Endothelial cell (in vitro differentiated cells): ENCODE measurements at regions not wholly inside any gene's neighbourhood (a gene's known extent, or its start where the extent isn't known, plus 50 kb on each side); places are given as distances from the start of the nearest gene placed in this dataset.

Source experiments
- DNase-seq: peaks from one replicate; pipeline ENCODE4 v3.0.0; 2021; ENCODE audit warnings: low spot score
- H3K27ac Mint-ChIP-seq: one replicate; pipeline ENCODE4 v1.8.0; 2021; ENCODE audit warnings: mixed read lengths, inconsistent platforms; ENCODE audit not compliant: unreplicated experiment
- H3K27me3 Mint-ChIP-seq: one replicate; pipeline ENCODE4 v1.8.0; 2021; ENCODE audit warnings: mild to moderate bottlenecking, moderate library complexity, mixed read lengths, inconsistent platforms; ENCODE audit not compliant: unreplicated experiment
- H3K36me3 Mint-ChIP-seq: one replicate; pipeline ENCODE4 v1.8.0; 2021; ENCODE audit warnings: mild to moderate bottlenecking, low read depth, mixed read lengths, inconsistent platforms; ENCODE audit not compliant: unreplicated experiment
- H3K4me1 Mint-ChIP-seq: one replicate; pipeline ENCODE4 v1.8.0; 2021; ENCODE audit warnings: mild to moderate bottlenecking, mixed read lengths, inconsistent platforms; ENCODE audit not compliant: unreplicated experiment
- H3K4me3 Mint-ChIP-seq: one replicate; pipeline ENCODE4 v1.8.0; 2021; ENCODE audit warnings: mild to moderate bottlenecking, mixed read lengths, inconsistent platforms; ENCODE audit not compliant: unreplicated experiment
- H3K9me3 Mint-ChIP-seq: one replicate; pipeline ENCODE4 v1.8.0; 2021; ENCODE audit warnings: mixed read lengths, inconsistent platforms; ENCODE audit not compliant: unreplicated experiment
- TF ChIP-seq, protein P1 (sequence below): fragments of 200-600 bp; sonication (generic); IDR thresholded peaks from one replicate; pipeline ENCODE4 v1.5.0; 2021; ENCODE audit warnings: antibody characterized with exemption; ENCODE audit not compliant: unreplicated experiment

DNA sequence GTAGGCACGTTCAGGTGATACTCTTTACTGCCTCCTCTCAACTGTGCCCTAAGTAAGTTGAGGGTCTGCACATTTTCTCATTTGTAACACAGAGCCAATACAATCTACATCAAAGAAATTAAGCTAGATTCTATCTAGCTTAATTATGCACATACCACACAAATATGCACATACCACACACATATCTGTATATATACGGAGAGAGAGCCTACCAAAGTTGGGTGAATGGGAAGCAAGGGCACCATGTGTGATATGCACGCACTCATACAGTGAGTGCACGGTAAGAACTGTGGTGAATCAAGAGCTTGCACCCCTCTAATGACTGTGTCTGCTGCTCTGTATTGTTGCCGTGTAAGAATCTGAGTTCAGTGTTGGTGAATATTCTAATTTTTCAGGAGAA lies 314.9 kb downstream of the ZNF326 start:
- Mint-ChIP-seq H3K36me3 (no peaks in the 10 kb centered on the region), H3K27me3 (peaks cover 1% of the 10 kb centered on the region), H3K4me1 (no peaks in the 10 kb centered on the region), H3K9me3 (no peaks in the 10 kb centered on the region), H3K4me3 (no peak overlapping the region), H3K27ac (no peak overlapping the region)
- TF ChIP-seq, protein P1, sequence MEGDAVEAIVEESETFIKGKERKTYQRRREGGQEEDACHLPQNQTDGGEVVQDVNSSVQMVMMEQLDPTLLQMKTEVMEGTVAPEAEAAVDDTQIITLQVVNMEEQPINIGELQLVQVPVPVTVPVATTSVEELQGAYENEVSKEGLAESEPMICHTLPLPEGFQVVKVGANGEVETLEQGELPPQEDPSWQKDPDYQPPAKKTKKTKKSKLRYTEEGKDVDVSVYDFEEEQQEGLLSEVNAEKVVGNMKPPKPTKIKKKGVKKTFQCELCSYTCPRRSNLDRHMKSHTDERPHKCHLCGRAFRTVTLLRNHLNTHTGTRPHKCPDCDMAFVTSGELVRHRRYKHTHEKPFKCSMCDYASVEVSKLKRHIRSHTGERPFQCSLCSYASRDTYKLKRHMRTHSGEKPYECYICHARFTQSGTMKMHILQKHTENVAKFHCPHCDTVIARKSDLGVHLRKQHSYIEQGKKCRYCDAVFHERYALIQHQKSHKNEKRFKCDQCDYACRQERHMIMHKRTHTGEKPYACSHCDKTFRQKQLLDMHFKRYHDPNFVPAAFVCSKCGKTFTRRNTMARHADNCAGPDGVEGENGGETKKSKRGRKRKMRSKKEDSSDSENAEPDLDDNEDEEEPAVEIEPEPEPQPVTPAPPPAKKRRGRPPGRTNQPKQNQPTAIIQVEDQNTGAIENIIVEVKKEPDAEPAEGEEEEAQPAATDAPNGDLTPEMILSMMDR = no peak
- DNase-seq = no peak

DNA sequence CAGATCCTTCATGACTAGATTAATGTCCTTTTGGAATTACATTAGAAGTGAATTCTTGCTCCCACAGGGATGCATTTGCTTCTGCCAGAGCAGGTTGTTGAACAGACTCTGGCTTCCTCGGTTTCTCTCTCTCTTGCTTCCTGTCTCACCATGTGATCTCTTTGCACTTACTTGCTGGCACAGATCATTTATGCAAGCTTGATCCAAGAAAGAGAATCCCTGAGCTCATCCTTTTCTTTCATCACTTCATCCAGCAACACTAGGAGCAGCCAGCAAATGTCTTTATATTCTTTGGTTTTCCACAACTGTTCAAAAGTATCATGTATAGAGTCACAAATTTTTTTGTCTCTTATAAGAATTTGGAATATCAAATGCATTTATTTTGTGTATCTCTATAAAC lies 313.5 kb downstream of the ZNF326 start:
- TF ChIP-seq, protein P1 = no peak
- peaks cover 1% of the 10 kb centered on the region for H3K27me3 Mint-ChIP-seq
- no peaks in the 10 kb centered on the region for H3K9me3 Mint-ChIP-seq
- H3K27ac Mint-ChIP-seq = no peak overlapping the region
- DNase-seq = no peak
- no peaks in the 10 kb centered on the region for H3K4me1 Mint-ChIP-seq
- H3K4me3 Mint-ChIP-seq = no peak overlapping the region
- no peaks in the 10 kb centered on the region for H3K36me3 Mint-ChIP-seq

DNA sequence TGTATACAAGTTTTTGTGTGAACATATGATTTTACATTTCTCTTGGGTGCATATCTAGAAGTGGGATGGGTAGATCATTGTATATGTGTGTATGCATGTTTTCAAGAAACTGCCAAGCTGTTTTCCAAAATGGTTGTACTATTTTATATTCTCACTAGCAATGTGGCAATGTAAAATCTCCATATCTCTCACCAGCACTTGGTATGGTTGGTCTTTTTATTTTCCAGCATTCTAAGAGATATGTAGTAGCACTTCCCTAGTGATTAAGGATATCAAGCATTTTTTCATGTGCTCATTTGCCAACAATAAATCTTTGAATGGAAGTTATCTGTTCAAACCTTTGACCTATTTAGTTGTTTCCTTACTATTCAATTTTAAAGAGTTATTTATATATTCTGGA lies 310.7 kb downstream of the ZNF326 start:
- DNase-seq = no peak
- no peak overlapping the region for H3K4me3 Mint-ChIP-seq
- H3K27ac Mint-ChIP-seq = no peak overlapping the region
- no peaks in the 10 kb centered on the region for H3K36me3 Mint-ChIP-seq
- H3K9me3 Mint-ChIP-seq = no peaks in the 10 kb centered on the region
- TF ChIP-seq, protein P1 = no peak
- H3K4me1 Mint-ChIP-seq = no peaks in the 10 kb centered on the region
- H3K27me3 Mint-ChIP-seq = no peaks in the 10 kb centered on the region

DNA sequence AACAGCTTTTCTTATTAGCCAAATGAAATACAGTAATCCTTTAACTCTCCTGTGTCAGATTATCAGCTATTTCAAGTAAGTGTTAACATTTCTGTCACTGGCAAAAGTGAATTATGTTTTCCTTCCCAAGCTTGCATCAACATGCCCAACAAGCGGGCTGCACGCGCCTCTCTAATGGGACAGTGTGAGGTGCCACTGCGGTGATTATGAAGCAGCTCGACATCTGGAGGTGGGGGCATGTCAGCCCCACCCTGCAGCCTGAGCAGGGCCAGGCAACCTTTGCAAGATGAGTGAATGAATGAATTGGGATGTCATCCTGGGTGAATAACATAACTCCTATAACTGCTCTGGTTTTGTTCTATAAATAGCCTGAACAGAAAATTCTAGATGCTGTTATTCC lies 301.4 kb downstream of the ZNF326 start:
- no peak overlapping the region for H3K4me3 Mint-ChIP-seq
- H3K36me3 Mint-ChIP-seq = no peaks in the 10 kb centered on the region
- H3K9me3 Mint-ChIP-seq = no peaks in the 10 kb centered on the region
- DNase-seq = no peak
- H3K27me3 Mint-ChIP-seq = peaks cover 1% of the 10 kb centered on the region
- peaks cover 10% of the 10 kb centered on the region for H3K4me1 Mint-ChIP-seq
- H3K27ac Mint-ChIP-seq = no peak overlapping the region
- TF ChIP-seq, protein P1 = no peak

DNA sequence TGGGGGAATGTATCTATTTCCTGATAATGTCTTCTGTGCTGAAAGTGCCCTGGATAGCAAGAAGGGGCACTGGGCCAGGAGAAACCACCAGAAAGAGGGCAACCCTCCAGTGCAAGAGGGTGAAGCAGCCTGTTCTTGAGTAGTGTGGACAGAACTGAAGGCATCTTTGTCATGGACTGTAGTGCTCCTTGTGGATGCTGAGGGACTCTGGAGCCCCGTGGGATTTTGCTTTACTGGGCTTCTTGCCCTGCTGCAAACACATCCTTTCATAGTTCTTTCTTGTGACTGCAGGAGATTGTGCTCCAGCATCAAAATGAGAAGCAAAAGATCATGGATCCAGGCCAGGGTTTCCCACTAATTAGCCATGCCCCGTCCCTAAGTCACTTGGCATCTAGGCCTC lies 300.6 kb downstream of the ZNF326 start:
- no peak for DNase-seq
- no peaks in the 10 kb centered on the region for H3K36me3 Mint-ChIP-seq
- TF ChIP-seq, protein P1 = no peak
- H3K9me3 Mint-ChIP-seq = no peaks in the 10 kb centered on the region
- H3K27ac Mint-ChIP-seq = no peak overlapping the region
- no peak overlapping the region for H3K4me3 Mint-ChIP-seq
- peaks cover 10% of the 10 kb centered on the region for H3K4me1 Mint-ChIP-seq
- H3K27me3 Mint-ChIP-seq = peaks cover 1% of the 10 kb centered on the region
